Lower lobe of right lung (tissue), 2 donors: ENCODE measurements at regions not wholly inside any gene's neighbourhood (a gene's known extent, or its start where the extent isn't known, plus 50 kb on each side); places are given as distances from the start of the nearest gene placed in this dataset.

ENCODE experiments used
- ATAC-seq, 2 donors: fragments of 200-7000 bp; cut with Tn5 transposase; one replicate each; pipeline ENCODE4 v1.9.1; 2020 to 2022; ENCODE audit warnings: mild to moderate bottlenecking in 2 of 2, moderate library complexity in 2 of 2
- DNase-seq: peaks from one replicate; pipeline ENCODE4 v3.0.0-alpha.2; 2020
- H3K27ac ChIP-seq: fragments of 200-600 bp; one replicate; pipeline ENCODE4 v1.8.0; 2022
- H3K27me3 ChIP-seq: fragments of 200-600 bp; one replicate; pipeline ENCODE4 v1.8.0; 2022; ENCODE audit warnings: low read depth
- H3K36me3 ChIP-seq: fragments of 200-600 bp; one replicate; pipeline ENCODE4 v1.8.0; 2022; ENCODE audit warnings: mild to moderate bottlenecking
- H3K4me1 ChIP-seq: fragments of 200-600 bp; one replicate; pipeline ENCODE4 v1.8.0; 2022
- H3K4me3 ChIP-seq: fragments of 200-600 bp; one replicate; pipeline ENCODE4 v1.8.0; 2022; ENCODE audit warnings: mild to moderate bottlenecking
- H3K9me3 ChIP-seq: fragments of 200-600 bp; one replicate; pipeline ENCODE4 v1.8.0; 2022
- intact Hi-C: fragments of 100-400 bp; cut with DNase I; formaldehyde crosslinking; loops from one replicate; pipeline ENCODE4 v1.11.0; 2022
- TF ChIP-seq, protein P1 (sequence below): fragments of 200-600 bp; IDR thresholded peaks from one replicate; pipeline ENCODE4 v1.8.0; 2022; ENCODE audit warnings: antibody characterized with exemption, mild to moderate bottlenecking
- donor health status: DM: no; HTN: yes; CAD: no; lungs with severe emphysema.

DNA sequence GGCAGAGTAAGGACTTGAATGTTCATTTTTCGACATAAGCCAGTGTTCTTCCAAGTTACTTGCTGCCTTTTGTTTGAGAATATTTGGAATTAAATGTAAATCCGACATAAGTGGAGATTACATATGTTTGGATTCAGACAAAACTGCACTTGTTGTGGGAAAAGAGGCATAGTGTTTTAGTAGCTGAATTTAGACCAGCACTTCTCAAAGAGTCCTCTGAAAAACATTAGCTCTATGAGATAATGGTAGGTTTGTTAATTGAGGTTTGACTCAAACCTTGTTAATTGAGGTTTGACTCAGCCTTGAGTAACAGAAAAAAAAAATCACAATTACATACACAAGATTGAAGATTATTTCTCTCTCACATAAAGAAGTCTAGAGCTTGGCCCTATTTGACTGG lies 132.5 kb downstream of the NSUN3 start:
- Histone ChIP-seq H3K27me3 (no peaks in the 10 kb centered on the region), H3K9me3 (no peaks in the 10 kb centered on the region), H3K36me3 (no peaks in the 10 kb centered on the region), H3K27ac (no peak overlapping the region), H3K4me3 (no peak overlapping the region), H3K4me1 (no peaks in the 10 kb centered on the region)
- DNase-seq (no peak), ATAC-seq (no peak)
- intact Hi-C loops = no loop called here
- TF ChIP-seq, protein P1, sequence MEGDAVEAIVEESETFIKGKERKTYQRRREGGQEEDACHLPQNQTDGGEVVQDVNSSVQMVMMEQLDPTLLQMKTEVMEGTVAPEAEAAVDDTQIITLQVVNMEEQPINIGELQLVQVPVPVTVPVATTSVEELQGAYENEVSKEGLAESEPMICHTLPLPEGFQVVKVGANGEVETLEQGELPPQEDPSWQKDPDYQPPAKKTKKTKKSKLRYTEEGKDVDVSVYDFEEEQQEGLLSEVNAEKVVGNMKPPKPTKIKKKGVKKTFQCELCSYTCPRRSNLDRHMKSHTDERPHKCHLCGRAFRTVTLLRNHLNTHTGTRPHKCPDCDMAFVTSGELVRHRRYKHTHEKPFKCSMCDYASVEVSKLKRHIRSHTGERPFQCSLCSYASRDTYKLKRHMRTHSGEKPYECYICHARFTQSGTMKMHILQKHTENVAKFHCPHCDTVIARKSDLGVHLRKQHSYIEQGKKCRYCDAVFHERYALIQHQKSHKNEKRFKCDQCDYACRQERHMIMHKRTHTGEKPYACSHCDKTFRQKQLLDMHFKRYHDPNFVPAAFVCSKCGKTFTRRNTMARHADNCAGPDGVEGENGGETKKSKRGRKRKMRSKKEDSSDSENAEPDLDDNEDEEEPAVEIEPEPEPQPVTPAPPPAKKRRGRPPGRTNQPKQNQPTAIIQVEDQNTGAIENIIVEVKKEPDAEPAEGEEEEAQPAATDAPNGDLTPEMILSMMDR = no peak

DNA sequence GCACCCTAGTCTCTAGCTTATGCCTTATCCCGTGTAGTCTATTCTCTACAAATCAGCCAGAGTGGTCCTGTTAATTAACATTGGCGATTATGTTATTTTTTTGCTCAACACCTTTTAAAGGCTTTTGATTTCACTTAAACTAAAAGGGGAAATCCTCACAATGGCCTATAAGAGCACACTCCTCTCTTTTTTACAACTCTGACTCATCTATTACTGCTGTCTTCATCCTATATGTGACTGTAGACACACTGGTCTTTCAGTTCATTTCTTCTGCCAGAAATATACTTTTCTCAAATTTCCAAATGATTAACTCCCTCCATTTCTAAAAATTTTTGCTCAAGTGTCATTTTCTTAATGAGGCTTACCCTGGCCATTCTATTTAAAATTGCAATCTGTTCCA lies 143.4 kb downstream of the NSUN3 start:
- TF ChIP-seq, protein P1 = no peak
- Histone ChIP-seq H3K4me1 (no peaks in the 10 kb centered on the region), H3K4me3 (no peak overlapping the region), H3K9me3 (no peaks in the 10 kb centered on the region), H3K36me3 (no peaks in the 10 kb centered on the region), H3K27ac (no peak overlapping the region), H3K27me3 (no peaks in the 10 kb centered on the region)
- ATAC-seq (no peak), DNase-seq (no peak)
- intact Hi-C loops = no loop called here

DNA sequence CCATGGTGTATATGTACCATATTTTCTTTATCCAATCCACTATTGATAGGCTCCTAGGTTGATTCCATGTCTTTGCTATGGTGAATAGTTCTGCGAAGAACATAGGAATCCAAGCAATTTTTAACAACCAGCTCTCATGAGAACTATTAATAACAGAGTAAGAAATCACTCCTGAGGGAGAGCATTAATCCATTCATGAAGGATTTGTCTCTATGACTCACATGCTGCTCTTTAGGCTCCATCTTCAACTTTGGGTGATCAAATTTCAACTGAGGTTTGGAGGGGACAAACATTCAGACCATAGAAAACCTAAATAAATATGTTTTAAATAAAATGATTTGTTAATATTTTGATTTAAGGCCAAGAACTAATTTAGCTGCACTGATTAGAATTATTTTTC lies 147.4 kb downstream of the NSUN3 start:
- no peaks in the 10 kb centered on the region for H3K9me3 ChIP-seq
- H3K4me1 ChIP-seq = no peaks in the 10 kb centered on the region
- no peak for ATAC-seq
- intact Hi-C loops = no loop called here
- TF ChIP-seq, protein P1 = no peak
- H3K36me3 ChIP-seq = no peaks in the 10 kb centered on the region
- no peak overlapping the region for H3K4me3 ChIP-seq
- H3K27ac ChIP-seq = no peak overlapping the region
- DNase-seq = no peak
- H3K27me3 ChIP-seq = no peaks in the 10 kb centered on the region

DNA sequence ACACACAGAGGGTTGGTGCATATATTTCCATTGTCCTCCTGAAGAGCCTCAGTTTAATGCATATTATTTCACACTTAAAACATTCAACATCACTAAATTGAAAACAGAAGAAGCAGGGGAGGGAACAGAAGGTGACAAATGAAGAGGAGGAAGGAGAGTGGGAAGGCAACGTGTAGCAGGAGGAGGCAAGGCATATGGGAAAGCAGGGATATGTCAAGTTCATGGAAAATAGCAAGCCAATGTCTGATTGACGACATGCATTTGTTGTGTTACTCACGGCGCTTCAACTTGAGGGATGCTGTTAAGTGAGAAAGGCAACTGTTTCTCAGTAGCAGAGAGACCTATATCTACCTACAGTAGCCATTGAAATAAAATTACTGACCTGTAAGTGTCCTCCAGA lies 154.5 kb downstream of the NSUN3 start:
- no peaks in the 10 kb centered on the region for H3K27me3 ChIP-seq
- no peak overlapping the region for H3K27ac ChIP-seq
- H3K4me1 ChIP-seq = no peaks in the 10 kb centered on the region
- intact Hi-C loops = no loop called here
- ATAC-seq (no peak), DNase-seq (no peak)
- no peaks in the 10 kb centered on the region for H3K36me3 ChIP-seq
- no peak overlapping the region for H3K4me3 ChIP-seq
- H3K9me3 ChIP-seq = no peaks in the 10 kb centered on the region
- TF ChIP-seq, protein P1 = no peak

- no peaks in the 10 kb centered on the region for H3K36me3 ChIP-seq
- H3K4me3 ChIP-seq = no peak overlapping the region
- intact Hi-C loops = no loop called here
- no peaks in the 10 kb centered on the region for H3K27me3 ChIP-seq
- H3K4me1 ChIP-seq = no peaks in the 10 kb centered on the region
- DNase-seq (no peak), ATAC-seq (no peak)
- TF ChIP-seq, protein P1 = no peak
- no peaks in the 10 kb centered on the region for H3K9me3 ChIP-seq
- no peak overlapping the region for H3K27ac ChIP-seq
These were observed 157.6 kb downstream of the NSUN3 start for GRCh38 chr3:94220426-94220825.

DNA sequence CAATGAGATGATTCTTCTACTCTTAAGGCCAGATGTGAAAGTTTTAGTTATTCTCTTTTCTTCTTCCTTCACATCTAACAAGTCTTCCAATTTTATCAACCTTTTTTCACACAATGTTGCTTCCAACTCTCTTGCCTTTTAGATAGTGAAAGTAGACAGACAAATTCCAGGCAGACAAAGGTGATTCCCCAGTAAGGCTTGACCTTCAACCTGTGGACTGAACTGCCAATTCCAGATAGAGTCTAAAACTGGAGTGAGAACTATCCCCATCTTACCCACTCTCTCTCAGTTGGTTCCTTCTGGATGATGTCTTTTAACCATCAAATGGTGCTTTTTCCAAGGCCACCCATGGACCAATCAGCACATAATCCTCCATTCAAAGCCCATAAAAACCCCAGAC lies 159.0 kb downstream of the NSUN3 start:
- Histone ChIP-seq H3K4me3 (no peak overlapping the region), H3K27ac (no peak overlapping the region), H3K4me1 (no peaks in the 10 kb centered on the region), H3K36me3 (no peaks in the 10 kb centered on the region), H3K9me3 (no peaks in the 10 kb centered on the region), H3K27me3 (no peaks in the 10 kb centered on the region)
- ATAC-seq = no peak
- TF ChIP-seq, protein P1 = no peak
- intact Hi-C loops = no loop called here
- DNase-seq = no peak
